ENCODE measurements at regions not wholly inside any gene's neighbourhood (a gene's known extent, or its start where the extent isn't known, plus 50 kb on each side); places are given as distances from the start of the nearest gene placed in this dataset.

GRCh38 chr3:44098656-44099415, 142.8 kb upstream of the TOPAZ1 start:
- Histone ChIP-seq H3K27ac (ENCODE audit: low read depth in 2 of 2, low read length in 1 of 2) (no peak overlapping the region), H3K9ac (no peak overlapping the region), H3K9me3 (no peaks in the 10 kb centered on the region), H3F3A (replicated peaks; ENCODE audit: insufficient read depth) (no peaks in the 10 kb centered on the region), H3K79me2 (ENCODE audit: insufficient read depth) (no peaks in the 10 kb centered on the region), H3K4me2 (no peak overlapping the region), H3K27me3 (ENCODE audit: insufficient read depth) (no peaks in the 10 kb centered on the region), H3K9me2 (no peaks in the 10 kb centered on the region), H3K4me3 (ENCODE audit: low read depth in 2 of 2, low read length in 1 of 2) (no peak overlapping the region), H3K36me3 (replicated peaks in 1 of 2; ENCODE audit: control insufficient read depth in 1 of 2, insufficient read depth in 2 of 2, low read length in 1 of 2) (peaks cover 0 to 9% of the 10 kb centered on the region in 2 experiments), H2AFZ (ENCODE audit: low read depth) (no peak overlapping the region), H4K20me1 (ENCODE audit: insufficient read depth) (peaks cover 8% of the 10 kb centered on the region), H3K4me1 (ENCODE audit: control insufficient read depth in 1 of 2, insufficient read depth in 2 of 2, low read depth in 1 of 2, low read length in 1 of 2) (no peaks in the 10 kb centered on the region)
- TF ChIP-seq SIN3A (IDR thresholded peaks at IDR 0.05; ENCODE audit: borderline replicate concordance, low read depth, low read length), result no peak
- TF ChIP-seq, protein P1, sequence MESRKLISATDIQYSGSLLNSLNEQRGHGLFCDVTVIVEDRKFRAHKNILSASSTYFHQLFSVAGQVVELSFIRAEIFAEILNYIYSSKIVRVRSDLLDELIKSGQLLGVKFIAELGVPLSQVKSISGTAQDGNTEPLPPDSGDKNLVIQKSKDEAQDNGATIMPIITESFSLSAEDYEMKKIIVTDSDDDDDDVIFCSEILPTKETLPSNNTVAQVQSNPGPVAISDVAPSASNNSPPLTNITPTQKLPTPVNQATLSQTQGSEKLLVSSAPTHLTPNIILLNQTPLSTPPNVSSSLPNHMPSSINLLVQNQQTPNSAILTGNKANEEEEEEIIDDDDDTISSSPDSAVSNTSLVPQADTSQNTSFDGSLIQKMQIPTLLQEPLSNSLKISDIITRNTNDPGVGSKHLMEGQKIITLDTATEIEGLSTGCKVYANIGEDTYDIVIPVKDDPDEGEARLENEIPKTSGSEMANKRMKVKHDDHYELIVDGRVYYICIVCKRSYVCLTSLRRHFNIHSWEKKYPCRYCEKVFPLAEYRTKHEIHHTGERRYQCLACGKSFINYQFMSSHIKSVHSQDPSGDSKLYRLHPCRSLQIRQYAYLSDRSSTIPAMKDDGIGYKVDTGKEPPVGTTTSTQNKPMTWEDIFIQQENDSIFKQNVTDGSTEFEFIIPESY (IDR thresholded peaks at IDR 0.05; ENCODE audit: borderline replicate concordance, low read depth), result no peak
- TF ChIP-seq EP300 (IDR thresholded peaks at IDR 0.05; ENCODE audit: borderline replicate concordance in 1 of 2, low read depth in 1 of 2, low read length in 1 of 2), result no peak
- no peak for TF ChIP-seq NRF1 (IDR thresholded peaks at IDR 0.05; ENCODE audit: low read depth, low read length)
- no peak for TF ChIP-seq TCF12 (IDR thresholded peaks at IDR 0.05)
- no peak for TF ChIP-seq JUND (IDR thresholded peaks at IDR 0.05)
- TF ChIP-seq, protein P2, sequence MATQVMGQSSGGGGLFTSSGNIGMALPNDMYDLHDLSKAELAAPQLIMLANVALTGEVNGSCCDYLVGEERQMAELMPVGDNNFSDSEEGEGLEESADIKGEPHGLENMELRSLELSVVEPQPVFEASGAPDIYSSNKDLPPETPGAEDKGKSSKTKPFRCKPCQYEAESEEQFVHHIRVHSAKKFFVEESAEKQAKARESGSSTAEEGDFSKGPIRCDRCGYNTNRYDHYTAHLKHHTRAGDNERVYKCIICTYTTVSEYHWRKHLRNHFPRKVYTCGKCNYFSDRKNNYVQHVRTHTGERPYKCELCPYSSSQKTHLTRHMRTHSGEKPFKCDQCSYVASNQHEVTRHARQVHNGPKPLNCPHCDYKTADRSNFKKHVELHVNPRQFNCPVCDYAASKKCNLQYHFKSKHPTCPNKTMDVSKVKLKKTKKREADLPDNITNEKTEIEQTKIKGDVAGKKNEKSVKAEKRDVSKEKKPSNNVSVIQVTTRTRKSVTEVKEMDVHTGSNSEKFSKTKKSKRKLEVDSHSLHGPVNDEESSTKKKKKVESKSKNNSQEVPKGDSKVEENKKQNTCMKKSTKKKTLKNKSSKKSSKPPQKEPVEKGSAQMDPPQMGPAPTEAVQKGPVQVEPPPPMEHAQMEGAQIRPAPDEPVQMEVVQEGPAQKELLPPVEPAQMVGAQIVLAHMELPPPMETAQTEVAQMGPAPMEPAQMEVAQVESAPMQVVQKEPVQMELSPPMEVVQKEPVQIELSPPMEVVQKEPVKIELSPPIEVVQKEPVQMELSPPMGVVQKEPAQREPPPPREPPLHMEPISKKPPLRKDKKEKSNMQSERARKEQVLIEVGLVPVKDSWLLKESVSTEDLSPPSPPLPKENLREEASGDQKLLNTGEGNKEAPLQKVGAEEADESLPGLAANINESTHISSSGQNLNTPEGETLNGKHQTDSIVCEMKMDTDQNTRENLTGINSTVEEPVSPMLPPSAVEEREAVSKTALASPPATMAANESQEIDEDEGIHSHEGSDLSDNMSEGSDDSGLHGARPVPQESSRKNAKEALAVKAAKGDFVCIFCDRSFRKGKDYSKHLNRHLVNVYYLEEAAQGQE (IDR thresholded peaks at IDR 0.05; ENCODE audit: low read depth, low read length), result no peak
- no peak for TF ChIP-seq MXI1 (IDR thresholded peaks at IDR 0.05; ENCODE audit: low read depth, low read length)
- no peak for TF ChIP-seq NFIC (IDR thresholded peaks at IDR 0.05; ENCODE audit: borderline replicate concordance)
- no peak for TF ChIP-seq TEAD4 (IDR thresholded peaks at IDR 0.05; ENCODE audit: borderline replicate concordance, insufficient read depth)
- no peak for TF ChIP-seq RXRA (IDR thresholded peaks at IDR 0.05; ENCODE audit: borderline replicate concordance, low read depth)
- no peak for TF ChIP-seq GABPA (IDR thresholded peaks at IDR 0.05; ENCODE audit: low read depth)
- no peak for TF ChIP-seq CTCF (IDR thresholded peaks at IDR 0.05)
- TF ChIP-seq FOSL2 (IDR thresholded peaks at IDR 0.05; ENCODE audit: borderline replicate concordance, low read depth), result no peak
- TF ChIP-seq, protein P3, sequence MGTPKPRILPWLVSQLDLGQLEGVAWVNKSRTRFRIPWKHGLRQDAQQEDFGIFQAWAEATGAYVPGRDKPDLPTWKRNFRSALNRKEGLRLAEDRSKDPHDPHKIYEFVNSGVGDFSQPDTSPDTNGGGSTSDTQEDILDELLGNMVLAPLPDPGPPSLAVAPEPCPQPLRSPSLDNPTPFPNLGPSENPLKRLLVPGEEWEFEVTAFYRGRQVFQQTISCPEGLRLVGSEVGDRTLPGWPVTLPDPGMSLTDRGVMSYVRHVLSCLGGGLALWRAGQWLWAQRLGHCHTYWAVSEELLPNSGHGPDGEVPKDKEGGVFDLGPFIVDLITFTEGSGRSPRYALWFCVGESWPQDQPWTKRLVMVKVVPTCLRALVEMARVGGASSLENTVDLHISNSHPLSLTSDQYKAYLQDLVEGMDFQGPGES (IDR thresholded peaks at IDR 0.05; ENCODE audit: low read depth, low read length), result no peak
- TF ChIP-seq USF1 (IDR thresholded peaks at IDR 0.05; ENCODE audit: borderline replicate concordance, low read depth), result no peak
- no peak for TF ChIP-seq RFX5 (IDR thresholded peaks at IDR 0.05; ENCODE audit: low read length)
- TF ChIP-seq ELF1 (IDR thresholded peaks at IDR 0.05), result no peak
- no peak for TF ChIP-seq USF2 (IDR thresholded peaks at IDR 0.05; ENCODE audit: borderline replicate concordance, low read depth, low read length)
- TF ChIP-seq CHD2 (IDR thresholded peaks at IDR 0.05; ENCODE audit: low read length, partially characterized antibody), result no peak
- ChIA-PET CTCF (no interaction called here), POLR2A (no interaction called here)
- 88% methylated on average over 12 of the region's 12 CpGs for WGBS (ENCODE audit: low lambda C conversion rate)
- DNase-seq, result no peak
